CD4-positive, CD25-positive, alpha-beta regulatory T cell (primary cell): ENCODE measurements at regions not wholly inside any gene's neighbourhood (a gene's known extent, or its start where the extent isn't known, plus 50 kb on each side); places are given as distances from the start of the nearest gene placed in this dataset.

Source experiments
- ATAC-seq, 2 donors: fragments of 150-1000 bp; cut with Tn5 transposase; one replicate each; pipeline ENCODE4 v1.10.0; 2021; ENCODE audit warnings: low read depth in 2 of 2, moderate number of reproducible peaks in 2 of 2, moderate library complexity in 1 of 2
- DNase-seq, 3 donors: peaks; one replicate each; pipeline versions ENCODE4 v3.0.0 to v3.0.0-alpha.2; 2012 to 2022; ENCODE audit warnings: mixed read lengths in 1 of 3
- H3K27ac ChIP-seq: one replicate; pipeline ENCODE4 v1.7.0; 2013; ENCODE audit warnings: mild to moderate bottlenecking, low read length; ENCODE audit not compliant: insufficient read depth, poor library complexity, severe bottlenecking
- H3K27me3 ChIP-seq: one replicate; pipeline ENCODE4 v1.7.0; 2013; ENCODE audit warnings: low read length; ENCODE audit not compliant: control insufficient read depth, insufficient read depth
- H3K36me3 ChIP-seq: one replicate; pipeline ENCODE4 v1.7.0; 2013; ENCODE audit warnings: mild to moderate bottlenecking, low read length, moderate library complexity; ENCODE audit not compliant: control insufficient read depth, insufficient read depth
- H3K4me1 ChIP-seq: 2 replicates; pipeline ENCODE4 v1.7.0; 2013; ENCODE audit warnings: mild to moderate bottlenecking, low read length; ENCODE audit not compliant: insufficient read depth, control insufficient read depth, poor library complexity, severe bottlenecking
- H3K4me3 ChIP-seq: one replicate; pipeline ENCODE4 v1.7.0; 2013; ENCODE audit warnings: low read depth, mild to moderate bottlenecking, low read length, moderate library complexity
- H3K9me3 ChIP-seq, 2 experiments: 1 replicate in 1 of 2; 2 replicates in 1 of 2; pipeline ENCODE4 v1.7.0; 2013; ENCODE audit warnings: low read length in 2 of 2, mild to moderate bottlenecking in 1 of 2, moderate library complexity in 1 of 2; ENCODE audit not compliant: control insufficient read depth in 2 of 2
- H3K27ac Mint-ChIP-seq, 3 donors: one replicate each; pipeline ENCODE4 v1.8.0; 2020 to 2022; ENCODE audit warnings: mild to moderate bottlenecking in 3 of 3, mixed read lengths in 3 of 3, moderate library complexity in 2 of 3
- H3K27me3 Mint-ChIP-seq: one replicate; pipeline ENCODE4 v1.8.0; 2022; ENCODE audit warnings: mild to moderate bottlenecking, mixed read lengths
- H3K36me3 Mint-ChIP-seq: one replicate; pipeline ENCODE4 v1.8.0; 2020; ENCODE audit warnings: mixed read lengths
- H3K4me1 Mint-ChIP-seq, 4 donors: one replicate each; pipeline ENCODE4 v1.8.0; 2020 to 2022; ENCODE audit warnings: mixed read lengths in 4 of 4, mild to moderate bottlenecking in 1 of 4
- H3K4me3 Mint-ChIP-seq, 4 donors: one replicate each; pipeline ENCODE4 v1.8.0; 2020 to 2022; ENCODE audit warnings: mild to moderate bottlenecking in 4 of 4, mixed read lengths in 4 of 4, moderate library complexity in 3 of 4
- H3K9me3 Mint-ChIP-seq, 7 donors: one replicate each; pipeline ENCODE4 v1.8.0; 2020 to 2022; ENCODE audit warnings: mixed read lengths in 7 of 7, mild to moderate bottlenecking in 3 of 7, moderate library complexity in 2 of 7

- Histone ChIP-seq H3K27me3 (peaks cover 3% of the 10 kb centered on the region), H3K4me1 (no peaks in the 10 kb centered on the region), H3K4me3 (no peak overlapping the region), H3K9me3 (no peaks in the 10 kb centered on the region), H3K36me3 (no peaks in the 10 kb centered on the region), H3K27ac (no peak overlapping the region)
- DNase-seq (no peak), ATAC-seq (no peak)
- no peaks in the 10 kb centered on the region for H3K4me1 Mint-ChIP-seq
- peaks cover 25% of the 10 kb centered on the region for H3K27me3 Mint-ChIP-seq
- H3K4me3 Mint-ChIP-seq: no peak overlapping the region
- peaks cover 0 to 2% (median 0%) of the 10 kb centered on the region in 7 donors for H3K9me3 Mint-ChIP-seq
- no peak overlapping the region for H3K27ac Mint-ChIP-seq
- no peaks in the 10 kb centered on the region for H3K36me3 Mint-ChIP-seq
Observed at GRCh38 chr3:159866201-159866746, 122.4 kb upstream of the IL12A start.

GRCh38 chr3:159867372-159867771, 121.3 kb upstream of the IL12A start:
- H3K4me3 ChIP-seq: no peak overlapping the region
- no peak overlapping the region for H3K27ac ChIP-seq
- Mint-ChIP-seq H3K4me1 (no peaks in the 10 kb centered on the region), H3K27me3 (peaks cover 29% of the 10 kb centered on the region), H3K4me3 (no peak overlapping the region), H3K27ac (no peak overlapping the region), H3K9me3 (peaks cover 0 to 3% (median 0%) of the 10 kb centered on the region in 7 donors), H3K36me3 (no peaks in the 10 kb centered on the region)
- no peaks in the 10 kb centered on the region for H3K36me3 ChIP-seq
- no peaks in the 10 kb centered on the region for H3K9me3 ChIP-seq
- DNase-seq (no peak), ATAC-seq (no peak)
- H3K27me3 ChIP-seq: peaks cover 6% of the 10 kb centered on the region
- H3K4me1 ChIP-seq: no peaks in the 10 kb centered on the region

DNA sequence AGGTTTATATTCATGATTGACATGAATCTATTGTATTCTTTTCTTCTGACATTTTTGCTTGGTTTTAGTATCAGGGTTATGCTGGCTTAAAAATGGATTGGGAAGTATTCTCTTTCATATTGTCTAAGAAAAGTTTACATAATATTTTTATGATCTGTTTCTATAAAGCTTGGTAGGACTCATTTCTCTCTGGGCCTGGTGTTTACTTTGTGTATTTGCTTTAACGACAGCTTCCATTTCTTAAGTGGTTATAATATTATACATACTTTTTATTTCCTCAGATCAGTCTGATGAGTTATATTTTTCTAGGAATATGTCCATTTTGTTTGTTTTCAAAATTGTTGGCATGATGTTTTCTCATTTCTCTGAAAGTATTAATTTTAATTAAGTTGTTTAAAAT, 117.9 kb upstream of the IL12A start:
- no peak for DNase-seq

DNA sequence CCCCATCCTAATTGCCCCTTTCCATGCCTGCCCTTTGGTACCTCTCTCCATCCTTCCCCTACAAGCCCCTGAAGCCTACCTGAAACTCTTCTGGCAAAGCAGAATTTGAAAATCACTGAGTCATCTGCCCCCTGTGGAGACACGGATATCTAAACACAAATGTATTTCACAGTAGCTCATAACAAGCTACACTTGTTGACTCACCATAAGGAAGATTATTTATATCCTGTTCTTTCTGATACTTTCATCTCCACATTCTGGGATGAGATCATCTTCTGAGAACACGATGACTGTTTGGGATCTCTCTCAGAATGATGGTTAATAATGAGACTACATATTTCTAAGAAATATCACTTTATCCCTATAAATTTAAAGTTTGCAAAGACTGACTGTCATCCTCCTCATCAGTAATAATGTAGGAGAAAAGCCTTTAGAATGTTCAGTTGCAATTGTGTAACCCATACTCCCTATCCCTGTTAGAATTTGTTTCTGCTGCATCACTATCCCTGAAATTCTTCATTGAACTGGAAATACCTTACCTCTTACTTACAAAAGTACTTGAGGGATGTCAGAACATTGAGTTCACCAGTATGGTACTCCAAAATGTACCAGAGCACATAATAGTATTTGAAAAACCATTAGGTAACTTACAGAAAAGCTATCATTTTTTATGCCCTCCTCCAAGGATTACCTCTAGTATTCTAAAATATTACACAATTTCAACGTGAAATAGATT, 116.1 kb upstream of the IL12A start:
- H3K36me3 ChIP-seq: no peaks in the 10 kb centered on the region
- H3K27ac ChIP-seq: no peak overlapping the region
- H3K4me1 Mint-ChIP-seq: no peaks in the 10 kb centered on the region
- H3K27ac Mint-ChIP-seq: no peak overlapping the region
- H3K27me3 Mint-ChIP-seq: peaks cover 46% of the 10 kb centered on the region
- ATAC-seq: no peak
- peaks cover 0 to 3% (median 0%) of the 10 kb centered on the region in 7 donors for H3K9me3 Mint-ChIP-seq
- DNase-seq: no peak
- peaks cover 10% of the 10 kb centered on the region for H3K27me3 ChIP-seq
- no peaks in the 10 kb centered on the region for H3K36me3 Mint-ChIP-seq
- no peak overlapping the region for H3K4me3 Mint-ChIP-seq
- H3K4me3 ChIP-seq: no peak overlapping the region
- H3K4me1 ChIP-seq: no peaks in the 10 kb centered on the region
- no peaks in the 10 kb centered on the region for H3K9me3 ChIP-seq

More for the DNA sequence above, 117.9 kb upstream of the IL12A start:
- Mint-ChIP-seq H3K27ac (no peak overlapping the region), H3K9me3 (peaks cover 0 to 3% (median 0%) of the 10 kb centered on the region in 7 donors), H3K4me3 (no peak overlapping the region), H3K4me1 (no peaks in the 10 kb centered on the region), H3K36me3 (no peaks in the 10 kb centered on the region), H3K27me3 (peaks cover 40% of the 10 kb centered on the region)
- no peak for ATAC-seq
- H3K4me3 ChIP-seq: no peak overlapping the region
- no peaks in the 10 kb centered on the region for H3K36me3 ChIP-seq
- no peaks in the 10 kb centered on the region for H3K4me1 ChIP-seq
- H3K9me3 ChIP-seq: no peaks in the 10 kb centered on the region
- H3K27ac ChIP-seq: no peak overlapping the region
- peaks cover 10% of the 10 kb centered on the region for H3K27me3 ChIP-seq

DNA sequence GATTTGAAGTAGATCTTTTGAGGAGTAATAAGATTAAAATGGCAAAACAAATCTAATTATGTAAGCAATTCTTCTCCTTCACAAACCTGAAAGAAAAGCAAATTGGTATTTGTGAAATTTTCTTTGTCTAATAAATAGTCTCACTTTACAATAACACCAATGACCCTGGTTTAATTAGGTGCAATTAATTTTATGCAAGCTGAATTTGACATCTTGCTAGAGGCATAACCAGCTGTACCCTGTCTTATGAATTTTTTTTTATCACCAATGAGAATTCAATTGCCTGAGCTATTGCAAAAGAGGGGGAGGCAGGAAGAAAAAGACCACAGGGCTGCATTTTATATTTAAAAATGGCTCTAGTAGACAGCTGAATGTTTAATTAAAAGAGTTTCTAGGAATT, 113.5 kb upstream of the IL12A start:
- Histone ChIP-seq H3K27ac (no peak overlapping the region), H3K4me3 (no peak overlapping the region), H3K27me3 (peaks cover 9% of the 10 kb centered on the region), H3K4me1 (no peaks in the 10 kb centered on the region), H3K36me3 (no peaks in the 10 kb centered on the region), H3K9me3 (no peaks in the 10 kb centered on the region)
- H3K27ac Mint-ChIP-seq: no peak overlapping the region
- H3K4me3 Mint-ChIP-seq: no peak overlapping the region
- H3K27me3 Mint-ChIP-seq: peaks cover 28% of the 10 kb centered on the region
- DNase-seq (no peak), ATAC-seq (no peak)
- H3K9me3 Mint-ChIP-seq: peaks cover 0 to 3% (median 0%) of the 10 kb centered on the region in 7 donors
- no peaks in the 10 kb centered on the region for H3K4me1 Mint-ChIP-seq
- H3K36me3 Mint-ChIP-seq: no peaks in the 10 kb centered on the region

GRCh38 chr3:159877924-159878323, 110.7 kb upstream of the IL12A start:
- H3K4me3 Mint-ChIP-seq: no peak overlapping the region
- no peaks in the 10 kb centered on the region for H3K4me1 Mint-ChIP-seq
- Histone ChIP-seq H3K27ac (no peak overlapping the region), H3K27me3 (peaks cover 5% of the 10 kb centered on the region), H3K4me3 (no peak overlapping the region), H3K4me1 (no peaks in the 10 kb centered on the region), H3K9me3 (no peaks in the 10 kb centered on the region), H3K36me3 (no peaks in the 10 kb centered on the region)
- no peak for ATAC-seq
- no peak overlapping the region for H3K27ac Mint-ChIP-seq
- no peak for DNase-seq
- H3K36me3 Mint-ChIP-seq: no peaks in the 10 kb centered on the region
- H3K27me3 Mint-ChIP-seq: peaks cover 22% of the 10 kb centered on the region
- H3K9me3 Mint-ChIP-seq: no peaks in the 10 kb centered on the region

DNA sequence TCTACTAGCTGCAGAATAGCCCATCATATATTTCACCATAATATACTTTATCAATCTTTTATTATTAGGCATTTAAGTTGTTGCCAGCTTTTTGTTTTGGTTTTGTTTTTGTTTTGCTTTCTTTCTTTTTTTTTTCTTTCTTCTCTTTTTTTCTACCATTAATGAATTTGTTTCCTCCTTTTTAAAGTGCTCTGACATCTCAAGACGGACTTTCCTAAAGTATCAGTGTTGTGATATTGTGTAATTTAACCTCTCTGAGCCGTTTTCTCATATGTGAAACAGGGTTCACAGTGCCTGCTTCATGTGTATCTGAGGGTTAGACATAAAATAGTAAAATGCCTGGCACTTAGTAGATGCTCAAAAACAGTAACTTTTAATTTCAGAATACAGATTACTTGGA, 109.5 kb upstream of the IL12A start:
- no peaks in the 10 kb centered on the region for H3K9me3 ChIP-seq
- no peak overlapping the region for H3K4me3 ChIP-seq
- H3K27ac Mint-ChIP-seq: no peak overlapping the region
- no peaks in the 10 kb centered on the region for H3K9me3 Mint-ChIP-seq
- H3K4me3 Mint-ChIP-seq: no peak overlapping the region
- H3K27me3 Mint-ChIP-seq: peaks cover 18% of the 10 kb centered on the region
- DNase-seq (no peak), ATAC-seq (no peak)
- no peaks in the 10 kb centered on the region for H3K36me3 Mint-ChIP-seq
- H3K4me1 ChIP-seq: no peaks in the 10 kb centered on the region
- H3K4me1 Mint-ChIP-seq: no peaks in the 10 kb centered on the region
- H3K36me3 ChIP-seq: no peaks in the 10 kb centered on the region
- H3K27ac ChIP-seq: no peak overlapping the region
- peaks cover 1% of the 10 kb centered on the region for H3K27me3 ChIP-seq

GRCh38 chr3:159879598-159879997, 109.0 kb upstream of the IL12A start:
- Histone ChIP-seq H3K36me3 (no peaks in the 10 kb centered on the region), H3K9me3 (no peaks in the 10 kb centered on the region), H3K4me3 (no peak overlapping the region), H3K27me3 (peaks cover 1% of the 10 kb centered on the region), H3K4me1 (no peaks in the 10 kb centered on the region), H3K27ac (no peak overlapping the region)
- H3K27me3 Mint-ChIP-seq: peaks cover 17% of the 10 kb centered on the region
- H3K9me3 Mint-ChIP-seq: no peaks in the 10 kb centered on the region
- no peaks in the 10 kb centered on the region for H3K36me3 Mint-ChIP-seq
- H3K4me1 Mint-ChIP-seq: no peaks in the 10 kb centered on the region
- H3K27ac Mint-ChIP-seq: no peak overlapping the region
- ATAC-seq: no peak
- DNase-seq: no peak
- H3K4me3 Mint-ChIP-seq: no peak overlapping the region
